H9 (cell line): ENCODE measurements at regions not wholly inside any gene's neighbourhood (a gene's known extent, or its start where the extent isn't known, plus 50 kb on each side); places are given as distances from the start of the nearest gene placed in this dataset.

Source experiments
- DNase-seq: peaks from one replicate; pipeline ENCODE4 v3.0.0-alpha.2; 2017
- H2AFZ ChIP-seq: one replicate; pipeline ENCODE4 v1.6.1; 2013; ENCODE audit warnings: mild to moderate bottlenecking, low read length, control low read depth, moderate library complexity
- H2AK5ac ChIP-seq: 2 replicates; pipeline ENCODE4 v1.6.1; 2013; ENCODE audit warnings: low read length, control low read depth, mixed read lengths; ENCODE audit not compliant: insufficient read length
- H2BK120ac ChIP-seq: one replicate; pipeline ENCODE4 v1.6.1; 2013; ENCODE audit warnings: low read depth, mild to moderate bottlenecking, low read length, control low read depth, inconsistent platforms; ENCODE audit not compliant: poor library complexity, severe bottlenecking
- H2BK12ac ChIP-seq: 2 replicates; pipeline ENCODE4 v1.6.1; 2013; ENCODE audit warnings: low read length, control low read depth, mixed read lengths, low read depth; ENCODE audit not compliant: insufficient read length
- H2BK15ac ChIP-seq: 2 replicates; pipeline ENCODE4 v1.6.1; 2013; ENCODE audit warnings: low read depth, low read length, control low read depth
- H2BK20ac ChIP-seq: one replicate; pipeline ENCODE4 v1.6.1; 2013; ENCODE audit warnings: low read depth, mild to moderate bottlenecking, low read length, control low read depth, inconsistent platforms; ENCODE audit not compliant: poor library complexity, severe bottlenecking
- H2BK5ac ChIP-seq: 2 replicates; pipeline ENCODE4 v1.6.1; 2013; ENCODE audit warnings: low read length, control low read depth, mixed read lengths; ENCODE audit not compliant: insufficient read length
- H3K14ac ChIP-seq: 2 replicates; pipeline ENCODE4 v1.6.1; 2013; ENCODE audit warnings: low read length, control low read depth; ENCODE audit not compliant: insufficient read depth
- H3K18ac ChIP-seq: 2 replicates; pipeline ENCODE4 v1.6.1; 2013; ENCODE audit warnings: low read depth, mild to moderate bottlenecking, mixed read lengths, low read length, control low read depth; ENCODE audit not compliant: insufficient read length
- H3K23ac ChIP-seq: 2 replicates; pipeline ENCODE4 v1.6.1; 2013; ENCODE audit warnings: low read length, control low read depth, mixed read lengths, low read depth; ENCODE audit not compliant: insufficient read length
- H3K23me2 ChIP-seq: 2 replicates; pipeline ENCODE4 v1.6.1; 2013; ENCODE audit warnings: low read depth, mild to moderate bottlenecking, mixed read lengths, low read length, control low read depth; ENCODE audit not compliant: insufficient read length, poor library complexity, severe bottlenecking
- H3K27ac ChIP-seq: 2 replicates; pipeline ENCODE4 v1.5.1; 2013; ENCODE audit warnings: low read length, control low read depth, mixed read lengths, low read depth; ENCODE audit not compliant: insufficient read length
- H3K27me3 ChIP-seq: 2 replicates; pipeline ENCODE4 v1.6.1; 2013; ENCODE audit warnings: low read length, control low read depth, inconsistent platforms; ENCODE audit not compliant: insufficient read depth
- H3K4ac ChIP-seq: 2 replicates; pipeline ENCODE4 v1.6.1; 2013; ENCODE audit warnings: low read depth, mild to moderate bottlenecking, control low read depth, inconsistent platforms, low read length, moderate library complexity
- H3K4me1 ChIP-seq: 2 replicates; pipeline ENCODE4 v1.6.1; 2013; ENCODE audit warnings: low read length, control low read depth, inconsistent platforms; ENCODE audit not compliant: insufficient read depth
- H3K4me2 ChIP-seq: 2 replicates; pipeline ENCODE4 v1.6.1; 2013; ENCODE audit warnings: low read length, control low read depth, mixed read lengths; ENCODE audit not compliant: insufficient read length, insufficient read depth
- H3K56ac ChIP-seq: 2 replicates; pipeline ENCODE4 v1.6.1; 2013; ENCODE audit warnings: low read depth, mild to moderate bottlenecking, mixed read lengths, low read length, control low read depth; ENCODE audit not compliant: insufficient read length
- H3K79me1 ChIP-seq: 2 replicates; pipeline ENCODE4 v1.6.1; 2013; ENCODE audit warnings: low read depth, mild to moderate bottlenecking, moderate library complexity, low read length, control low read depth, inconsistent platforms; ENCODE audit not compliant: insufficient read depth, poor library complexity, severe bottlenecking
- H3K79me2 ChIP-seq: 2 replicates; pipeline ENCODE4 v1.6.1; 2013; ENCODE audit warnings: low read length, control low read depth, inconsistent platforms; ENCODE audit not compliant: insufficient read depth
- H3K9ac ChIP-seq: 2 replicates; pipeline ENCODE4 v1.6.1; 2013; ENCODE audit warnings: low read length, control low read depth, mixed read lengths; ENCODE audit not compliant: insufficient read length; ENCODE audit errors: extremely low read depth
- H3K9me3 ChIP-seq: one replicate; pipeline ENCODE4 v1.6.1; 2013; ENCODE audit warnings: low read depth, low read length, inconsistent platforms; ENCODE audit not compliant: control insufficient read depth
- H3T11ph ChIP-seq: one replicate; pipeline ENCODE4 v1.6.1; 2013; ENCODE audit warnings: mild to moderate bottlenecking, low read length, control low read depth, inconsistent platforms
- H4K20me1 ChIP-seq: one replicate; pipeline ENCODE4 v1.6.1; 2013; ENCODE audit not compliant: control insufficient read depth, insufficient read length, insufficient read depth
- H4K5ac ChIP-seq: 2 replicates; pipeline ENCODE4 v1.6.1; 2013; ENCODE audit warnings: low read depth, mild to moderate bottlenecking, mixed read lengths, low read length, control low read depth; ENCODE audit not compliant: insufficient read length
- H4K8ac ChIP-seq: replicated peaks from 2 replicates; pipeline ENCODE4 v1.6.1; 2013; ENCODE audit warnings: low read length, control low read depth, mixed read lengths, low read depth; ENCODE audit not compliant: insufficient read length
- H4K91ac ChIP-seq: 2 replicates; pipeline ENCODE4 v1.6.1; 2013; ENCODE audit warnings: low read depth, mild to moderate bottlenecking, moderate library complexity, mixed read lengths, low read length, control low read depth; ENCODE audit not compliant: insufficient read length
- H3K27ac Mint-ChIP-seq, 3 experiments: 2 replicates in 2 of 3; 3 replicates in 1 of 3; pipeline ENCODE4 v1.8.0; 2020 to 2021; ENCODE audit warnings: mixed read lengths in 3 of 3, mild to moderate bottlenecking in 1 of 3, moderate library complexity in 1 of 3
- H3K27me3 Mint-ChIP-seq: 2 replicates; pipeline ENCODE4 v1.8.0; 2021; ENCODE audit warnings: low read depth, mild to moderate bottlenecking, moderate library complexity, mixed read lengths
- H3K36me3 Mint-ChIP-seq, 3 experiments: 2 replicates in 2 of 3; 3 replicates in 1 of 3; pipeline ENCODE4 v1.8.0; 2020 to 2021; ENCODE audit warnings: low read depth in 3 of 3, mixed read lengths in 3 of 3; ENCODE audit not compliant: insufficient read depth in 1 of 3
- H3K4me1 Mint-ChIP-seq, 2 experiments: 2 replicates each; pipeline ENCODE4 v1.8.0; 2020; ENCODE audit warnings: mixed read lengths in 2 of 2
- H3K4me3 Mint-ChIP-seq, 2 experiments: 2 replicates in 1 of 2; 3 replicates in 1 of 2; pipeline ENCODE4 v1.8.0; 2020 to 2021; ENCODE audit warnings: mild to moderate bottlenecking in 2 of 2, mixed read lengths in 2 of 2, moderate library complexity in 1 of 2
- H3K9me3 Mint-ChIP-seq, 2 experiments: 2 replicates in 1 of 2; 3 replicates in 1 of 2; pipeline ENCODE4 v1.8.0; 2020; ENCODE audit warnings: mild to moderate bottlenecking in 2 of 2, mixed read lengths in 2 of 2, moderate library complexity in 1 of 2
- CTCF ChIP-seq: fragments of 200-600 bp; sonication (generic); conservative IDR thresholded peaks from 3 replicates; pipeline ENCODE4 v1.8.0; 2021; ENCODE audit warnings: antibody characterized with exemption, mild to moderate bottlenecking
- WGBS: extraction: QIAGEN DNeasy Blood & Tissue Kit; methylation state at CpG from one replicate; pipeline ENCODE4 v1.1.7; 2013; ENCODE audit warnings: missing lambda C conversion rate, low lambda C conversion rate, mixed read lengths; ENCODE audit not compliant: insufficient read length; ENCODE audit errors: extremely low coverage; 5-methylcytosine and 5-hydroxymethylcytosine counted together

- H3K27ac Mint-ChIP-seq: no peak overlapping the region
Measured at GRCh38 chr16:9481747-9482730, 390.6 kb downstream of the HAPSTR1 start.

More at GRCh38 chr16:9481747-9482730, 390.6 kb downstream of the HAPSTR1 start:
- DNase-seq: no peak
- Histone ChIP-seq H2BK5ac (no peak overlapping the region), H3K4me2 (no peak overlapping the region), H2BK20ac (no peak overlapping the region), H3K23me2 (no peaks in the 10 kb centered on the region), H3K4me1 (no peaks in the 10 kb centered on the region), H2BK12ac (no peak overlapping the region), H4K91ac (no peak overlapping the region), H3T11ph (no peak overlapping the region), H4K8ac (no peak overlapping the region), H3K18ac (no peak overlapping the region), H2AFZ (no peak overlapping the region), H3K79me2 (no peaks in the 10 kb centered on the region), H2BK15ac (no peak overlapping the region; the same call in 1 of the 2 replicates), H3K4ac (no peak overlapping the region), H3K9ac (no peak overlapping the region), H3K56ac (no peak overlapping the region), H4K5ac (no peak overlapping the region), H2AK5ac (no peak overlapping the region), H3K23ac (no peak overlapping the region), H3K9me3 (no peaks in the 10 kb centered on the region), H3K79me1 (no peaks in the 10 kb centered on the region), H4K20me1 (no peaks in the 10 kb centered on the region), H2BK120ac (no peak overlapping the region), H3K14ac (no peak overlapping the region; the same call in 1 of the 2 replicates), H3K27ac (no peak overlapping the region), H3K27me3 (no peaks in the 10 kb centered on the region)
- Mint-ChIP-seq H3K4me1 (no peaks in the 10 kb centered on the region), H3K36me3 (no peaks in the 10 kb centered on the region), H3K9me3 (no peaks in the 10 kb centered on the region), H3K27me3 (no peaks in the 10 kb centered on the region), H3K4me3 (no peak overlapping the region)
- 100% methylated on average over 1 of the region's 18 CpGs for WGBS
- TF ChIP-seq CTCF: no peak
